ENCODE measurements at regions not wholly inside any gene's neighbourhood (a gene's known extent, or its start where the extent isn't known, plus 50 kb on each side); places are given as distances from the start of the nearest gene placed in this dataset.

DNA sequence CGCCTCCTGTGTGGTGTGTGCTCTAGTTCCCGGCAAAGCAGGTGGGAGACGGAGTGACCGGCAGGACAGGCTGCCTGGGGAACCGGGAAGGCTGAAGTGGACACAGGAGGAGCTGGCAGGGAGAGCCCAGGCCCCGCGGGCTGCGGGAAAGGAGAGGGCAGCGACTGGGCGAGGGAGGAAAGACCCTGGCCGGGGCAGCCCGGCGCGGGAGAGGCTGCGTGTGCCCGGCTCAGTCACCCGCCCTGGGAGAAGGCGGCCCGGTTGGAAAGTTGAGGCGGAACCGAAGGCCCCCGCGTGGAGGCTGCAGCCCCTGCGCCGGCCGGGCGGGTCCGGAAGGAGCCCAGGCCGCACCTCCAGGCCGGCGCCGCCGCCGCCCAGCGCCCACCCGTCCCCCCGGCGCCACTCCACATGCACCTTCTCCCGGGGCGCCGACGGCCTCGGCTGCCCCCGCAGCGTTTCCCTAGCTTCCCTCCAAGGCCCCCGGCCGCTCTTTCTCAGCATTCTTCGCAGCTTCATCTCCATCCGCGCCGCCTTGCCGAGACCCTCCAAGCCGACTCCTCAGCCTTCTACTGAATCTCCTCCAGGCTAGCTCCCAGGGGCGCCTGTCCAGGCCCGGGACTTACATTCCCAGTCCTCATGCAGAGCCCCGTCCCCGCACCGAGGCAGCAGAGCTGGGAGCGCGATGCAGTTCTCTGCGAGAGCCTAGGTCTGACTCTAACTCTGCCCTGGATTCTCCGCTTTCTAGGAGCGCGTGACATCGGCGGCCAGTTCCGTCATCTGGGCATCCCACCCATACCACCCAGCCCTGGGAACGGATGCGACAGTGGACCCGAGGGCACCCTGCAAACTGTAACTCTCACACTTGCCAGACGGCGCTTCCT lies 152.0 kb downstream of the ERCC6L2 start:
- H2AFZ ChIP-seq (ENCODE audit: low read depth, low read length): peak overlapping the region; percentile 52

DNA sequence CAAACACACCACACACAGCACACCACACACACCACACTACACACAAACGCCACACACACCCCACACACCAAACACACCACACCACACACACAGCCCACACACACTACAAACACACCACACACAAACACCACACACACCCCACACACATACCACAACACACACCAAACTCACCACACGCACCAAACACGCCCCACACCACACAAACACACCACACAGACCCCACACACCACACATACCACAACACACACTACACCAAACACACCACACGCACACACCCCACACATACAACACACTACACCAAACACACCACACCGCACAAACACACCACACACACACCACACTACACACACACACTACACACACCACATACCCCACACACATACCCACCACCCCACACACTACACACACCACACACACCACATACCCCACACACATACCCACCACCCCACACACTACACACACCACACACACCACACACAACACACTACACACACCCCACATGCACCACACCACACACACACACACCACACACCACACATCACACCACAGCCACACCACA lies 151.2 kb downstream of the ERCC6L2 start:
- H3K4me3 ChIP-seq (replicated peaks in 1 of 3; ENCODE audit: insufficient read depth in 1 of 3, low read depth in 1 of 3, low read length in 3 of 3): peak overlapping the region in 1 of 3 experiments; percentile 33
- ChIA-PET POLR2A (no interaction called here), CTCF (no interaction called here)
- H3K79me2 ChIP-seq (ENCODE audit: control insufficient read depth, insufficient read depth, low read length): no peaks in the 10 kb centered on the region
- peaks cover 34 to 36% of the 10 kb centered on the region in 2 experiments for H3K27me3 ChIP-seq (ENCODE audit: control insufficient read depth in 2 of 2, insufficient read depth in 2 of 2, low read length in 2 of 2)
- no peak for DNase-seq (ENCODE audit: low read depth, low spot score)
- H3K4me1 ChIP-seq (ENCODE audit: control insufficient read depth, extremely low read depth, insufficient read depth, low read length): no peaks in the 10 kb centered on the region
- peak overlapping the region; percentile 56 for H3K4me2 ChIP-seq (ENCODE audit: insufficient read depth, low read length)
- H2AFZ ChIP-seq (ENCODE audit: low read depth, low read length): peak overlapping the region; percentile 52
- no peak overlapping the region for H3K27ac ChIP-seq (ENCODE audit: insufficient read depth, low read depth, low read length)
- no peaks in the 10 kb centered on the region for H3K36me3 ChIP-seq (ENCODE audit: control insufficient read depth in 2 of 2, extremely low read depth in 1 of 2, insufficient read depth in 2 of 2, low read length in 2 of 2)
- FAIRE-seq: peak; percentile 63
- no peaks in the 10 kb centered on the region for H3K9me1 ChIP-seq (replicated peaks; ENCODE audit: control insufficient read depth, extremely low read depth, insufficient read depth, low read length)
- BruUV-seq (replicated peaks): no TSS peak
- intact Hi-C loops (cut with micrococcal nuclease): loop anchor here (1.0 to 5.0 kb wide), 5 partner anchors 191 to 519 kb away; no protein-coding TSS in a partner anchor
- H4K20me1 ChIP-seq (replicated peaks; ENCODE audit: control insufficient read depth, extremely low read depth, insufficient read depth, low read length): no peaks in the 10 kb centered on the region
- dilution Hi-C loops (cut with MboI; ENCODE audit: extremely low pct_ligation_motif_present, low sequenced_read_pairs): no loop called here
- no peaks in the 10 kb centered on the region for H3K9me3 ChIP-seq (replicated peaks; ENCODE audit: control insufficient read depth, insufficient read depth, low read length)
- no peak for TF ChIP-seq MYC (IDR thresholded peaks at IDR 0.05; ENCODE audit: low read depth, low read length)
- TF ChIP-seq JUN (IDR thresholded peaks at IDR 0.05; ENCODE audit: borderline replicate concordance, insufficient read depth, insufficient read length, low read depth): no peak
- no peak for TF ChIP-seq POLR2A (IDR thresholded peaks at IDR 0.05; ENCODE audit: low read depth, low read length)
- no peak for TF ChIP-seq MAX (IDR thresholded peaks at IDR 0.05; ENCODE audit: insufficient read depth, insufficient read length)
- no peak for TF ChIP-seq FOS (IDR thresholded peaks at IDR 0.05; ENCODE audit: borderline replicate concordance, insufficient read depth, low read length)
- no peak for TF ChIP-seq GATA2 (IDR thresholded peaks at IDR 0.05; ENCODE audit: insufficient read depth, insufficient read length, low read depth, low read length)
- TF ChIP-seq, protein P1, sequence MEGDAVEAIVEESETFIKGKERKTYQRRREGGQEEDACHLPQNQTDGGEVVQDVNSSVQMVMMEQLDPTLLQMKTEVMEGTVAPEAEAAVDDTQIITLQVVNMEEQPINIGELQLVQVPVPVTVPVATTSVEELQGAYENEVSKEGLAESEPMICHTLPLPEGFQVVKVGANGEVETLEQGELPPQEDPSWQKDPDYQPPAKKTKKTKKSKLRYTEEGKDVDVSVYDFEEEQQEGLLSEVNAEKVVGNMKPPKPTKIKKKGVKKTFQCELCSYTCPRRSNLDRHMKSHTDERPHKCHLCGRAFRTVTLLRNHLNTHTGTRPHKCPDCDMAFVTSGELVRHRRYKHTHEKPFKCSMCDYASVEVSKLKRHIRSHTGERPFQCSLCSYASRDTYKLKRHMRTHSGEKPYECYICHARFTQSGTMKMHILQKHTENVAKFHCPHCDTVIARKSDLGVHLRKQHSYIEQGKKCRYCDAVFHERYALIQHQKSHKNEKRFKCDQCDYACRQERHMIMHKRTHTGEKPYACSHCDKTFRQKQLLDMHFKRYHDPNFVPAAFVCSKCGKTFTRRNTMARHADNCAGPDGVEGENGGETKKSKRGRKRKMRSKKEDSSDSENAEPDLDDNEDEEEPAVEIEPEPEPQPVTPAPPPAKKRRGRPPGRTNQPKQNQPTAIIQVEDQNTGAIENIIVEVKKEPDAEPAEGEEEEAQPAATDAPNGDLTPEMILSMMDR (IDR thresholded peaks at IDR 0.05; ENCODE audit: extremely low read depth in 1 of 2, insufficient read depth in 1 of 2, low read depth in 1 of 2, low read length in 2 of 2): no peak
- no peak for TF ChIP-seq POLR2AphosphoS5 (IDR thresholded peaks at IDR 0.05; ENCODE audit: insufficient read depth, low read depth, low read length)
- TF ChIP-seq EZH2 (IDR thresholded peaks at IDR 0.05; ENCODE audit: borderline replicate concordance, low read depth, low read length, severe bottlenecking): no peak
- H3K9ac ChIP-seq (replicated peaks; ENCODE audit: extremely low read depth, insufficient read depth, low read length): no peak overlapping the region

More for the DNA sequence above, 152.0 kb downstream of the ERCC6L2 start:
- no peaks in the 10 kb centered on the region for H3K79me2 ChIP-seq (ENCODE audit: control insufficient read depth, insufficient read depth, low read length)
- no peaks in the 10 kb centered on the region for H3K9me1 ChIP-seq (replicated peaks; ENCODE audit: control insufficient read depth, extremely low read depth, insufficient read depth, low read length)
- TF ChIP-seq EZH2 (IDR thresholded peaks at IDR 0.05; ENCODE audit: borderline replicate concordance, low read depth, low read length, severe bottlenecking) (peak; percentile 66), POLR2A (IDR thresholded peaks at IDR 0.05; ENCODE audit: low read depth, low read length) (no peak)
- CTCF ChIA-PET: no interaction called here
- H3K9ac ChIP-seq (replicated peaks; ENCODE audit: extremely low read depth, insufficient read depth, low read length): no peak overlapping the region
- FAIRE-seq: peak; percentile 68
- peaks cover 27 to 28% of the 10 kb centered on the region in 2 experiments for H3K27me3 ChIP-seq (ENCODE audit: control insufficient read depth in 2 of 2, insufficient read depth in 2 of 2, low read length in 2 of 2)
- no peaks in the 10 kb centered on the region for H3K36me3 ChIP-seq (ENCODE audit: control insufficient read depth in 2 of 2, extremely low read depth in 1 of 2, insufficient read depth in 2 of 2, low read length in 2 of 2)
- POLR2A ChIA-PET: interaction anchor here (0.6 kb wide), 1 partner anchor 1822 kb away, joined by 3 read pairs; no protein-coding TSS in a partner anchor
- H3K27ac ChIP-seq (ENCODE audit: insufficient read depth, low read depth, low read length): no peak overlapping the region
- no peaks in the 10 kb centered on the region for H3K9me3 ChIP-seq (replicated peaks; ENCODE audit: control insufficient read depth, insufficient read depth, low read length)
- DNase-seq (ENCODE audit: low read depth, low spot score): peak; percentile 44
- dilution Hi-C loops (cut with MboI; ENCODE audit: extremely low pct_ligation_motif_present, low sequenced_read_pairs): no loop called here
- intact Hi-C loops (cut with micrococcal nuclease): loop anchor here (5.0 kb wide), 4 partner anchors 190 to 520 kb away; no protein-coding TSS in a partner anchor
- H4K20me1 ChIP-seq (replicated peaks; ENCODE audit: control insufficient read depth, extremely low read depth, insufficient read depth, low read length): no peaks in the 10 kb centered on the region
- peak overlapping the region; percentile 56 for H3K4me2 ChIP-seq (ENCODE audit: insufficient read depth, low read length)
- H3K4me3 ChIP-seq (replicated peaks in 1 of 3; ENCODE audit: insufficient read depth in 1 of 3, low read depth in 1 of 3, low read length in 3 of 3): peak overlapping the region in 2 of 3 experiments; percentile 21 to 33
- no TSS peak for BruUV-seq (replicated peaks)
- no peaks in the 10 kb centered on the region for H3K4me1 ChIP-seq (ENCODE audit: control insufficient read depth, extremely low read depth, insufficient read depth, low read length)

Measured in endothelial cell of umbilical vein (primary cell).